Aorta (tissue), 5 donors: ENCODE measurements at regions not wholly inside any gene's neighbourhood (a gene's known extent, or its start where the extent isn't known, plus 50 kb on each side); places are given as distances from the start of the nearest gene placed in this dataset.

ENCODE experiments used
- ATAC-seq: fragments of 200-7000 bp; cut with Tn5 transposase; one replicate; pipeline ENCODE4 v1.9.1; 2022; ENCODE audit warnings: moderate library complexity; ENCODE audit not compliant: low FRiP score
- DNase-seq, 2 donors: peaks; one replicate each; pipeline ENCODE4 v3.0.0-alpha.2; 2020
- H3K27ac ChIP-seq, 2 donors: one replicate each; pipeline ENCODE4 v1.5.1; 2013; ENCODE audit warnings: low read length in 2 of 2, mild to moderate bottlenecking in 2 of 2, moderate library complexity in 2 of 2, control low read depth in 1 of 2, inconsistent platforms in 1 of 2, low read depth in 1 of 2
- H3K27me3 ChIP-seq, 2 donors: one replicate each; pipeline ENCODE4 v1.6.1; 2013; ENCODE audit warnings: control low read depth in 1 of 2, low read length in 1 of 2, mild to moderate bottlenecking in 1 of 2, moderate library complexity in 1 of 2; ENCODE audit not compliant: insufficient read depth in 2 of 2, control insufficient read depth in 1 of 2
- H3K36me3 ChIP-seq, 2 donors: one replicate each; pipeline ENCODE4 v1.6.1; 2013; ENCODE audit warnings: control low read depth in 1 of 2, low read length in 1 of 2, mild to moderate bottlenecking in 1 of 2; ENCODE audit not compliant: insufficient read depth in 2 of 2, control insufficient read depth in 1 of 2
- H3K4me1 ChIP-seq, 2 donors: one replicate each; pipeline ENCODE4 v1.6.1; 2013; ENCODE audit warnings: low read length in 2 of 2, control low read depth in 1 of 2, mild to moderate bottlenecking in 1 of 2, moderate library complexity in 1 of 2; ENCODE audit not compliant: insufficient read depth in 2 of 2, control insufficient read depth in 1 of 2
- H3K4me3 ChIP-seq, 2 donors: one replicate each; pipeline ENCODE4 v1.5.1; 2013; ENCODE audit warnings: low read length in 2 of 2, control low read depth in 1 of 2, mild to moderate bottlenecking in 1 of 2
- H3K9me3 ChIP-seq: one replicate; pipeline ENCODE4 v1.6.1; 2013; ENCODE audit warnings: mild to moderate bottlenecking, low read length; ENCODE audit not compliant: control insufficient read depth
- WGBS, 2 donors: extraction: QIAGEN DNeasy Blood & Tissue Kit; methylation state at CpG; one replicate each; pipeline ENCODE4 v1.1.7; 2013; 5-methylcytosine and 5-hydroxymethylcytosine counted together
- intact Hi-C, 2 donors: fragments of 100-400 bp; cut with DNase I; formaldehyde crosslinking; loops; one replicate each; pipeline versions ENCODE4 v1.14.2 to v1.15.0; 2022
- donor health status: healthy with polysubstance abuse.
- donor health status: Bipolar disorder and iron deficiency.
- donor health status: DM: no; HTN: no; CAD: no.
- donor health status: DM: no; HTN: no; CAD: no.
- donor health status: DM: yes; HTN: yes; CAD: no.

DNA sequence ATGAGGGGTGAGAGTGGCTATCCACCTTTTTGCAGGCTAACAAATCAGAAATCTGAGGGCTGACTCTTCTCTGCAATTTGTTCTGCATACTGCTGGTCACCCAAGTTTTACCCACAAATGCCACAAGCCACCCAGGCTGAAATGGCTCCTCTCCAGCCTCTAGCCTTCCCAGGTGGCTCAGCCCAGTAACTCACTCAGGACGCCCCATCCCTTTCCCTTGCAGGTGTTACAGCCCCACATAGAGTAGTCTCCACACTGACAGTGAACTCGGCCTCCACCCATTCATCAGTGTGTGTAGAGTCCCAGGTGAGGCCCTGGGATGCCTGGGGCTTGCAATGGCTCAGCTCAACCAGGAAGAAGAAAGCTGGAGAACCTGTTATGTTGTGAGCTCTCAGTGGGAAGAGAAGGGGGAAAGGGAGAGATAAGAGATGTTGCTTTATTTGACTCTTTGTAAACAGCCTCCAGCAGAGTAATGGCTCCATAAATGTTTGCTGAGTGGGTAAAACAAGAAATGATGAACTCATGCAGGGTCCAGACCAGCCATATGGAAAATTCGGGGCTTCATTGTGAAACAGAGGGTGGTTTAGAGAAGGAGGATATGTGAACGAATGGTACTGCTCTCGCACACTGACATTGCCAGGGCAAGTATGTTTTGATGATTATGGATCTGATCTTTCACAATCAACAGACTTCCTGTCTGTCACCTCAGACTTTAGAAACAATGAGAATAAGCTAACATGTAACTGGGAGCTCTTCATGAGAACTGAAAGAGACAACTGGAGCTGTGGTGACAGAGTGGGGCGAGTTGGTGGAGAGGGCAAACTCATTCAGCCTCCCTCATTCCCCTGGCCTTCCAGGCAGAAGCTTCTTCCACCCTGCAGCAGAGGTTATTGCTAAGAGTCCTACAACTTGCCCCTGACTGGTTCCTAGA is 74.2 kb upstream of the RFC3 start:
- Histone ChIP-seq H3K27me3 (no peaks in the 10 kb centered on the region), H3K4me1 (peaks cover 0 to 1% of the 10 kb centered on the region in 2 donors), H3K4me3 (no peak overlapping the region), H3K27ac (no peak overlapping the region), H3K9me3 (no peaks in the 10 kb centered on the region), H3K36me3 (no peaks in the 10 kb centered on the region)
- intact Hi-C loops = no loop called here
- ATAC-seq (no peak), DNase-seq (no peak)
- 92 to 94% methylated on average over 6 of the region's 6 CpGs for WGBS, 2 donors

DNA sequence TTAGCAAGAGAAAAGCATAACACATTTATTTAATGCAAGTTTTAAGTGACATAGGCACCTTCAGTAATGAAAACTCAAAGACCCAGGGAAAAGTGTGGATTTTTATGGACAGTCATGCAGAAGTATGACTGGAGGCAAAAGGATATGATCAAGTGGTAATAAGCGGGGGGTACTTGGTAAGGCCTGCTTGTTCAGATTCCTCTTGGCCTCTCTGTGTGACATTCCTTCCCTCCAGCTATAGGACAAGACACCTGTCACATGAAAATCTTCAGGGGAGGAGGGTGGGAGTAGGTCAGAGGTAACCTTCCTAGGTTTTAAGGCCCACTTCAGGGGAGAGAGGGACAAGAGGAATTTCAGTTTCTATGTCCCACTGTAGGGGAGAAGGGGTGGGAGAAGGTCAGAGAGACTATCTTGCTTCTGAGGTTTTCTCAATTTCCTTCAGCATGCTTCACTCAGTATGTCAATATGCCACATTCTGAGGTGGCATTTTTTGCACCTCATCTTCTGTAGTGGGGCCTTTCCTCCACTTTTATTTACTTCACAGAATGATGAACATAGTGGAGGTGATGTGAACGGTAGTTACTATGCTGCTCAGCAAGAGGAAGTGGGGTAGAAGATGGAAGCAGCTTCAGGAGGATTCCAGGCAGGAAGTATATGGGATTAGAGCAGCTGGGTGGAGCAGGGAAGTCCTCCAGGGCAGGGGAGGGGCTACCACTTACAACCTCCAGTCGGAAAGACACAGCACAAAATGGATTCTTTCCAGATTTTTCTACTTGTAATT is 73.2 kb upstream of the RFC3 start:
- no peaks in the 10 kb centered on the region for H3K36me3 ChIP-seq
- H3K4me1 ChIP-seq = peaks cover 0 to under 1% of the 10 kb centered on the region in 2 donors
- no peak overlapping the region for H3K4me3 ChIP-seq
- 58 to 61% methylated on average over 3 of the region's 3 CpGs for WGBS, 2 donors
- H3K27ac ChIP-seq = no peak overlapping the region
- intact Hi-C loops = no loop called here
- no peaks in the 10 kb centered on the region for H3K9me3 ChIP-seq
- ATAC-seq (no peak), DNase-seq (no peak)
- no peaks in the 10 kb centered on the region for H3K27me3 ChIP-seq

DNA sequence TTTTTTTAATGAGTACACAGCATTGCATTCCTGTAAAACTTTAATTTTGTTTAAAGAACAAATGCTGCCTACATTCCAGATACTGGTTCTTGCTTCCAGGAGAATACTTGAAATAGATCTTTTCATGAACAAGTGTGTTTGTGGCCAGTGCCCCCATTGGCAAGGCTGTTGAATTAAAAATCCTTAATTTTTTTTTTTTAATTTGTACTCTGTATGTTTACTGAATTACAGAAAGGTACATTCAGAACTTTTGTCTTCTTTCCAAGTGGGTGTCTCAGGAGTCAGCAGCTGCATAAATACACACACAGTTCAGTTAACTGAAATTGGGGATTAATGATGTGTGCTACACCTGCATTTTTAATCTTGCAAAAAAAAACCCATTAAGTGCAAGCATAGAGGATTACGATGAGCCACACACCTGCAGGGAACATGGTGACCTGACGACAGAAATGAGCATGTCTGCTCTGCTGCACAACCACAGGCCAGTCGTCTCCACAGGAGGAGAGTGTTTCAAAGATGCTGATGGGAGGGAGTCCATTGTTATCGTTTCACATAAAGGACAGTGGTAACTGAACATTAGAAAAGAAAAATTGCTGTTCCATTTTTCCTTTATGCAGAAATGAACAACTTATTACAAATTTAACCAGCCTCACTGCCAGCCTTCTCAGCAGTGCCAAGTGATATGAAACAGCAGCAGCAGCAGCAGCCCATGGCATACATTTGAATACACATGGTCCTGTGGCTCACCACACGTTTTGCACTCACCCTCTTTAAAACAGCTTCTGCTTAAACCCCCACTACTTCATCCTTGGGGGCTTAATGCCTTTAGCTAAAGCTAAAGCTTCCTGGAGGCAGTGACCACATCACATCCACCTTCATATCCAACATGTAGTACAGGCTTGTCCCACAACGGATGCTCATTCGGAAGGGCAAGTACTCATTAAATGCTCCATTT is 72.3 kb upstream of the RFC3 start:
- ATAC-seq (no peak), DNase-seq (no peak)
- no peaks in the 10 kb centered on the region for H3K36me3 ChIP-seq
- intact Hi-C loops = no loop called here
- no peaks in the 10 kb centered on the region for H3K9me3 ChIP-seq
- WGBS, 2 donors = 75 to 76% methylated on average over 7 of the region's 7 CpGs
- H3K27me3 ChIP-seq = no peaks in the 10 kb centered on the region
- no peak overlapping the region for H3K27ac ChIP-seq
- H3K4me3 ChIP-seq = no peak overlapping the region
- H3K4me1 ChIP-seq = no peaks in the 10 kb centered on the region

DNA sequence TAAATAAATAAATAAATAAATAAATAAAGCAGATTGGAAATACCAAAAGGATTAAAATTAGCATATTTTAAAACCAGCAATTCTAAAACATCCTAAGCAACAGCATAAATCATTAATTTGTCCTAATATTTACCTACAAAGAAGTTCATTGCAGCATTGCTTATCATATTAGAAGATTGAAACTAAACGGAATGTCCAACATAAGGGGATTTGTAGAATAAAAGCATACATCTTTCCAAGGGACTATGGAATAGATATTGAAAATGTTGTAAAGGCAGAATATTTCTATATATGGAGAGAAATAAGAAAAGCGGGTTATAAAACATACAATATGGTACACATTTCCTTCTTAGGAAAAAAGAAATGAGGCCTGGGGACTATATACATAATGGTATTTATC is 71.1 kb upstream of the RFC3 start:
- no peaks in the 10 kb centered on the region for H3K4me1 ChIP-seq

DNA sequence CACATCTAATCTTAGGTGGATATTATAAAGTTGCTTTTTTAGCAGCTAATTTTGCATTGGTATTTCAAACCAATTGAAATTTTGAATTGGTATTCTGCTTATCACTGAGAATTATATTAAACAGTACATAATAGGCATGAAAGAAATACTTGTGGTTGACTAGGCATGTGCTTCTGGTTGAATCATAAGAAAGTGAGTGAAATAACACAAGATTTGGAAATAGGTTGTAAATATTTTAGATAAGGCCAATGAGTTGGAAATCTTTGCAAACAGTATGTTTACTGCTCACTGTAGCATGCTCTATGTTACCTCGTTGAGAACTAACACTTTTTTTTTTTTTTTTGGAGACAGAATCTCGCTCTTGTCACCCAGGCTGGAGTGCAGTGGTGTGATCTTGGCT is 66.8 kb upstream of the RFC3 start:
- Histone ChIP-seq H3K27ac (no peak overlapping the region), H3K4me1 (no peaks in the 10 kb centered on the region), H3K36me3 (no peaks in the 10 kb centered on the region), H3K4me3 (no peak overlapping the region), H3K27me3 (no peaks in the 10 kb centered on the region), H3K9me3 (no peaks in the 10 kb centered on the region)
- ATAC-seq (no peak), DNase-seq (no peak)
- 40 to 64% methylated on average over 2 of the region's 2 CpGs for WGBS, 2 donors
- intact Hi-C loops = no loop called here

More for the DNA sequence above, 71.1 kb upstream of the RFC3 start:
- H3K4me3 ChIP-seq = no peak overlapping the region
- DNase-seq (no peak), ATAC-seq (no peak)
- no peak overlapping the region for H3K27ac ChIP-seq
- WGBS, 2 donors = 96 to 99% methylated on average over 2 of the region's 2 CpGs
- H3K9me3 ChIP-seq = no peaks in the 10 kb centered on the region
- intact Hi-C loops = no loop called here
- no peaks in the 10 kb centered on the region for H3K36me3 ChIP-seq
- H3K27me3 ChIP-seq = no peaks in the 10 kb centered on the region

DNA sequence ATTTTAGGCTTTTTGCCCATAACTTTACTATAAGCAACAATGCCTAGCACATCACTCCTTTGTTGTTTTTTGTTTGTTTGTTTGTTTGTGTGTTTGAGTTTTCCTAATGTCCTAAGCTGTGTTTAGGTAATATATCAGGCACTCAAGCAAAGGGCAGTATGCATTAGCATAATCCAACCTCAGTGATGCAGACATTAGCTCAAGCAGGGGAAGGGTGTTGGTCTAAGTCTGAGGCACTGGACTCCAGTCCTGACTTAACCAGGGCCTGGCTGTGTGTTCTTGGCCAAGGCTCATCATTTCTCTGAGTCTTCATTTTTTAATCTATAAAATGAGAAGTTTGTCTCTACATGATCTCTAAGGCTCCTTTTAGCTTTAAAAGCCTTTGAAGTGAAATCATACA is 65.9 kb upstream of the RFC3 start:
- H3K4me3 ChIP-seq = no peak overlapping the region
- H3K27me3 ChIP-seq = no peaks in the 10 kb centered on the region
- intact Hi-C loops = no loop called here
- no peaks in the 10 kb centered on the region for H3K9me3 ChIP-seq
- DNase-seq = no peak
- H3K27ac ChIP-seq = no peak overlapping the region
- ATAC-seq = no peak
- no peaks in the 10 kb centered on the region for H3K36me3 ChIP-seq
- no peaks in the 10 kb centered on the region for H3K4me1 ChIP-seq

DNA sequence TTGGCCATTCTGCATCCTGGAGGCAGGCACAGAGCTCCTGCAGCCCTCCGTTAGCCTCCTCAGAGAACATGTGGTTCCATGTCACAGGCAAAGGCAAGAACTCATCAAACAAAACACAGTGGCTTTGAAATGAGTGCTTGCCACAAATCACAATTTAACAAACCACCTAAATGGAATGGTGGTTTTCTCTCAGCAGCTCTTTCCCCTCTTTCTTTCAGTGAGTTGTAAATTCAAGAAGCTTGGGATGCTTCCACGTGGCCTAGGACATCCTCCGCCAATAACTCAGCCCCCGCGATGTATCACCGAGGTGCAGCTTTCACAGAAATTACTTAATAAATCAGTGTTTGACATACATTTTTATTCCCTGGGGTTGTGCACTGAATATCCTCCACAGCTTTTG is 65.4 kb upstream of the RFC3 start:
- intact Hi-C loops = no loop called here
- DNase-seq (no peak), ATAC-seq (no peak)
- Histone ChIP-seq H3K36me3 (no peaks in the 10 kb centered on the region), H3K27me3 (no peaks in the 10 kb centered on the region), H3K27ac (no peak overlapping the region), H3K4me3 (no peak overlapping the region), H3K9me3 (no peaks in the 10 kb centered on the region), H3K4me1 (no peaks in the 10 kb centered on the region)
- 77 to 88% methylated on average over 6 of the region's 6 CpGs for WGBS, 2 donors

DNA sequence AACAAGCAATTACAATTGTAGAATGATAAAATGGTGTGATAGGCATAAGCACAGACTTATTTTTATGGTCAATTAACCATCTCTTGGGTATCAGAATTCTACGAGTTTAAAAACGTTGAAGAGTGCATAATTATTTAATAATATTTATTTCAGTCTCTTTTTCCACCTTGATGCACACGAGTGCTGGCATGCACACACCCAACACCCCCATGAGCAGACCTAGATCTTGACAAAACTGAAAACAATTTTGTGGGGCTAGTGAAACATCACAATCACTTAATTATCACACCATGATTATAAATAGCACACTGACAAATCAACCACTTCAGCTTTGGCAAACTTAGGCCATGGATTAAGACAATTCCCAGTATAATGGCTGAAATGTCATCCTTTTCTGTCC is 61.0 kb upstream of the RFC3 start:
- Histone ChIP-seq H3K9me3 (no peaks in the 10 kb centered on the region), H3K27ac (no peak overlapping the region), H3K4me3 (no peak overlapping the region), H3K4me1 (no peaks in the 10 kb centered on the region), H3K36me3 (no peaks in the 10 kb centered on the region), H3K27me3 (no peaks in the 10 kb centered on the region)
- intact Hi-C loops = no loop called here
- ATAC-seq = no peak
- DNase-seq = no peak
- WGBS, 2 donors = 92 to 94% methylated on average over 3 of the region's 3 CpGs
